Breast epithelium (tissue), 3 donors: ENCODE measurements at regions not wholly inside any gene's neighbourhood (a gene's known extent, or its start where the extent isn't known, plus 50 kb on each side); places are given as distances from the start of the nearest gene placed in this dataset.

Experiments used
- CTCF ChIP-seq, 3 donors: fragments of 450-650 bp; IDR thresholded peaks; one replicate each; pipeline ENCODE4 v1.5.1; 2016 to 2017; ENCODE audit warnings: antibody characterized with exemption in 3 of 3, mild to moderate bottlenecking in 3 of 3, moderate library complexity in 3 of 3
- POLR2A ChIP-seq: fragments of 450-650 bp; IDR thresholded peaks from one replicate; pipeline ENCODE4 v1.6.1; 2016; ENCODE audit warnings: antibody characterized with exemption, mild to moderate bottlenecking, moderate library complexity
- POLR2AphosphoS5 ChIP-seq, 3 donors: sonication (generic); formaldehyde crosslinking; IDR thresholded peaks; one replicate each; pipeline ENCODE4 v1.6.1; 2017; ENCODE audit warnings: antibody characterized with exemption in 3 of 3

- no peak for TF ChIP-seq CTCF (IDR thresholded peaks at IDR 0.05)
- no peak for TF ChIP-seq POLR2A
- TF ChIP-seq POLR2AphosphoS5 (IDR thresholded peaks at IDR 0.05), result no peak
Observed at GRCh38 chr6:22952097-22952496, 382.7 kb downstream of the HDGFL1 start.
